Colonic mucosa (tissue), 4 donors: ENCODE measurements at regions not wholly inside any gene's neighbourhood (a gene's known extent, or its start where the extent isn't known, plus 50 kb on each side); places are given as distances from the start of the nearest gene placed in this dataset.

Experiments
- DNase-seq: peaks from one replicate; pipeline ENCODE4 v3.0.0-alpha.2; 2020
- H3K27ac ChIP-seq: fragments of 200-600 bp; one replicate; pipeline ENCODE4 v1.8.0; 2021
- H3K27me3 ChIP-seq: fragments of 200-600 bp; one replicate; pipeline ENCODE4 v1.8.0; 2021
- H3K36me3 ChIP-seq: fragments of 200-600 bp; one replicate; pipeline ENCODE4 v1.8.0; 2021
- H3K4me1 ChIP-seq: fragments of 200-600 bp; one replicate; pipeline ENCODE4 v1.8.0; 2021; ENCODE audit warnings: mild to moderate bottlenecking
- H3K4me3 ChIP-seq: fragments of 200-600 bp; one replicate; pipeline ENCODE4 v1.8.0; 2021
- H3K9ac ChIP-seq, 2 donors: one replicate each; pipeline ENCODE4 v1.7.0; 2013; ENCODE audit warnings: control low read depth in 2 of 2, low read depth in 2 of 2, low read length in 2 of 2
- H3K9me3 ChIP-seq: fragments of 200-600 bp; one replicate; pipeline ENCODE4 v1.8.0; 2021
- intact Hi-C: fragments of 100-400 bp; cut with DNase I; formaldehyde crosslinking; loops from one replicate; pipeline ENCODE4 v1.14.1; 2022
- TF ChIP-seq, protein P1 (sequence below): fragments of 200-600 bp; IDR thresholded peaks from one replicate; pipeline ENCODE4 v1.8.0; 2022; ENCODE audit warnings: antibody characterized with exemption, mild to moderate bottlenecking
- donor health status: healthy.
- donor health status: DM: no; HTN: no; CAD: no.
- donor health status: DM: no; HTN: no; CAD: no.

DNA sequence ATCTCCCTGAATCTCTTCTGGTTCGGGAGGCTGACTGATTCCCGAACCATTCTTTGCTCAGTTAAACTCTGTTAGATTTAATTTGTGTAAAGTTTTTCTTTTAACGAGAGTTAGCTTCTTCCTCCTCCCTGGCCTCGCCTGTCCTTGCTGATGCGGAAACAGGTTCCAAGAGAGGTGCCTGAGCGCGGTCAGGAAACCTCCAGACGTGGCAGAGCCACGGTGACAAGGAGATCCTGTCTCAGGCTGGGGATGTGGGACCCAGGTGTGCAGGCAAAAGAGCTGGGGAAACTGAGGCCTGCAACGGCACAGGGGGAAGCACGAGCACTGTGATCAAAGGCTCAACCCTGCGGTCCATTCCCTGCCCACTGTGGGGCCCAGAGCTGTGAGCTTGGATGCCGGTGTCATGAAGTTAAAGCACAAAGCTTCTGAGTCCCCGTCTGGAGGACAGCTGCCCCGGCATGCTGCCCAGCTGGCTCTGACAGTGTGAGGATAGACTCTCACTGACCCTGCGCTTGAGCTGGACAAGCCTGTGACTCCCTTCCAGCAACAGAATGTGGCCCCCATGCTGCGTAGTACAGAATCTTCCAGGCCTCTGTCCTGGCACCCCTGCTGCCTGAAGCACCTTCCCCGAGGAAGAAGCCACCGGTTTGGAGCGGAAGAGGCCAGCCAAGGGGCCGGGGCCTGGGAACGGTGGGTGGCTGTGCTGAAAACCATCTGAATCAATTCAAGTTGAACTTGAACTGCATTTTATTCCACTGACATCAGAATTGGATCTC lies 960.6 kb downstream of the BRD1 start:
- intact Hi-C loops, result no loop called here
- Histone ChIP-seq H3K27me3 (no peaks in the 10 kb centered on the region), H3K9me3 (no peaks in the 10 kb centered on the region), H3K4me3 (no peak overlapping the region), H3K9ac (no peak overlapping the region), H3K27ac (no peak overlapping the region), H3K36me3 (no peaks in the 10 kb centered on the region), H3K4me1 (no peaks in the 10 kb centered on the region)
- no peak for DNase-seq
- TF ChIP-seq, protein P1, sequence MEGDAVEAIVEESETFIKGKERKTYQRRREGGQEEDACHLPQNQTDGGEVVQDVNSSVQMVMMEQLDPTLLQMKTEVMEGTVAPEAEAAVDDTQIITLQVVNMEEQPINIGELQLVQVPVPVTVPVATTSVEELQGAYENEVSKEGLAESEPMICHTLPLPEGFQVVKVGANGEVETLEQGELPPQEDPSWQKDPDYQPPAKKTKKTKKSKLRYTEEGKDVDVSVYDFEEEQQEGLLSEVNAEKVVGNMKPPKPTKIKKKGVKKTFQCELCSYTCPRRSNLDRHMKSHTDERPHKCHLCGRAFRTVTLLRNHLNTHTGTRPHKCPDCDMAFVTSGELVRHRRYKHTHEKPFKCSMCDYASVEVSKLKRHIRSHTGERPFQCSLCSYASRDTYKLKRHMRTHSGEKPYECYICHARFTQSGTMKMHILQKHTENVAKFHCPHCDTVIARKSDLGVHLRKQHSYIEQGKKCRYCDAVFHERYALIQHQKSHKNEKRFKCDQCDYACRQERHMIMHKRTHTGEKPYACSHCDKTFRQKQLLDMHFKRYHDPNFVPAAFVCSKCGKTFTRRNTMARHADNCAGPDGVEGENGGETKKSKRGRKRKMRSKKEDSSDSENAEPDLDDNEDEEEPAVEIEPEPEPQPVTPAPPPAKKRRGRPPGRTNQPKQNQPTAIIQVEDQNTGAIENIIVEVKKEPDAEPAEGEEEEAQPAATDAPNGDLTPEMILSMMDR, result no peak

DNA sequence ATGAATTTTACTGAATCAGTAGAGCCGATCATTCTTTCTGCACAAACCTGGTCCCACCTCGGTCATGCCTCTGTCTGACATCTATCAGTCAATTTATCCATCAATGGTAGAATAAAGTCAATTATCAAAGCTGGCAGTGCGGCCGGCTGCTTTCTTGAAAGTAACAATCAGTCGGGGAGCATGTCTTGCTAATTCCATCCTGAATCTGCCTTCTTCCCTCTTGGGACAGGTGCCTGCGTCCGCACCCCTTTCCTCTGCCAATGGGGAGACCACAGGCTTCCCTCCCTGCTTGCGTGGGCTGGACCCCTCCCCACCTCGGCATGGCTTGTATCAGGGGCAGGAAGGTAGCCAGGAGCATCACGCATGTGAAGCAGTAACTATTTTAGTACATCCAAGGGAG lies 962.9 kb downstream of the BRD1 start:
- Histone ChIP-seq H3K36me3 (no peaks in the 10 kb centered on the region), H3K4me3 (no peak overlapping the region), H3K27me3 (no peaks in the 10 kb centered on the region), H3K9me3 (no peaks in the 10 kb centered on the region), H3K9ac (no peak overlapping the region), H3K4me1 (no peaks in the 10 kb centered on the region), H3K27ac (no peak overlapping the region)
- TF ChIP-seq, protein P1, result no peak
- intact Hi-C loops, result no loop called here
- DNase-seq, result no peak

DNA sequence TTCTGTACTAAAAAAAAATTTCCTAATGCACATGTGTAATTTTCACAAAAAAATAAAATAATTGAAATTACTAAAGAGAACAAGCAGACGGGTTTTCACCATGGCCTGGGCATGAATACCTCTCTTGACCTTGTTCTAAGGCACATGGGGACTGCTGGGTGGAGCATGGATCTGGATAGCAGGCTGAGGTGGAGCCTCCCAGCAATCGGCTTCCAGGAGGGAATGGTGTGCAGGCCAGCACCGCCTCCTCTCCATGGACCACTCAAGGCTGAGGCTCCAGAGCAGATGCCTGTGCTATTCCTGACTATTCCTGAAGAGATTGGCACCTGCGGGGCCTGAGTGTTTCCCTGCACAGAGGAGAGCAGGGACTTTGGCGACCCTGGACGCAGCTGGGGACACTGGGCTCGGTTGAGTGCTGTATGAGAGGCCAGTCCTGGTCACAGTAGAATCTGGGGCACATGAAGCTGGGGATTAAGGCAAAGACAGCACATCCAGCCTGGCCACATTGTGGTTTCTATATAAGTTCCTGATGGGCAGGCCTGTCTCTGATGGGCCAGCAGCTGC lies 963.6 kb downstream of the BRD1 start:
- Histone ChIP-seq H3K27ac (no peak overlapping the region), H3K27me3 (no peaks in the 10 kb centered on the region), H3K9ac (no peak overlapping the region), H3K36me3 (no peaks in the 10 kb centered on the region), H3K4me3 (no peak overlapping the region), H3K9me3 (no peaks in the 10 kb centered on the region), H3K4me1 (no peaks in the 10 kb centered on the region)
- TF ChIP-seq, protein P1, result no peak
- DNase-seq, result no peak
- intact Hi-C loops, result no loop called here

DNA sequence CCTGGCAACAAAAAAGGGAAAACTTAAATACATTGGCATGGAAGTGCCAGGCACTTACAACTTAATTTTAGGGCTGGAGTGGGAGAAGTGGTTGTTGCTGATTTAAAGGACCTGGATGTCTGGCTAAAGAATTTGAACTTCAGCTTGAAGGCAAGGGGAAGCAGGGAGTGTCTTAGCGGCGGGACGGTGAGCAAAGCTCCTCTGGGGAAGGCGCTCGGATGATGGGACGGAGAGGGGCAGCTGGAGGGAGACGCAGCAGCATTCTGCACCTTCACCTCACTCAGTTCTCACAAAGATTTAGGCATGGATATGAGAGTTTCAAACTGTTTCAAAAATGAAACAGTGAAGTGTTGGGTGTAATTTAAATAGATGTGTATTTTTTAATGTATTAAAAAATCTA lies 967.1 kb downstream of the BRD1 start:
- intact Hi-C loops, result no loop called here
- no peak overlapping the region for H3K4me3 ChIP-seq
- H3K27ac ChIP-seq, result no peak overlapping the region
- H3K27me3 ChIP-seq, result no peaks in the 10 kb centered on the region
- H3K9me3 ChIP-seq, result no peaks in the 10 kb centered on the region
- no peak overlapping the region for H3K9ac ChIP-seq
- DNase-seq, result no peak
- no peaks in the 10 kb centered on the region for H3K36me3 ChIP-seq
- no peaks in the 10 kb centered on the region for H3K4me1 ChIP-seq
- TF ChIP-seq, protein P1, result no peak

DNA sequence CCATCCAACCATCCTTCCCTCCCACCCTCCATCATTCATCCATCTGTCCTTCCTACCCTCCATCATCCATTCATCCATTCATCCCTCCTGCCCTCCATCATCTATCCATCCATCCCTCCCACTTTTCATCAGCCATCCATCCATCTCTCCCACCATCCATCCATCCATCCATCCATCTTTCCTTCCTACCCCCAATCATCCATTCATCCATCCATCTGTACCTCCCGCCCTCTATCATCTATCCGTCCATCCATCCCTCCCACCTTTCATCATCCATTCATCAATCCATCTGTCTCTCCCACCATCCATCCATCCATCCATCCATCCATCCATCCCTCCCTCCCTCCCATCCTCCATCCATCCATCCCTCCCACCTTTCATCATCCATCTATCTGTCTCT lies 968.8 kb downstream of the BRD1 start:
- H3K27ac ChIP-seq, result no peak overlapping the region
- H3K9me3 ChIP-seq, result no peaks in the 10 kb centered on the region
- TF ChIP-seq, protein P1, result no peak
- no peaks in the 10 kb centered on the region for H3K36me3 ChIP-seq
- intact Hi-C loops, result no loop called here
- H3K9ac ChIP-seq, result no peak overlapping the region
- H3K27me3 ChIP-seq, result no peaks in the 10 kb centered on the region
- no peaks in the 10 kb centered on the region for H3K4me1 ChIP-seq
- DNase-seq, result no peak
- no peak overlapping the region for H3K4me3 ChIP-seq
